HCT116 (cell line): ENCODE measurements at regions not wholly inside any gene's neighbourhood (a gene's known extent, or its start where the extent isn't known, plus 50 kb on each side); places are given as distances from the start of the nearest gene placed in this dataset.

ENCODE experiments used
- ATAC-seq: fragments of 200-7000 bp; cut with Tn5 transposase; 2 replicates; pipeline ENCODE4 v1.9.1; 2020; ENCODE audit warnings: mild to moderate bottlenecking, moderate library complexity
- BruUV-seq: library from RNA; stranded (reverse); fragments of 400-500 nt; replicated peaks from 2 replicates; lab custom pipeline; 2021; lab: Mats Ljungman, UMichigan
- CTCF ChIA-PET: fragments of 300-600 bp; sonication (Branson Sonifier 250); formaldehyde crosslinking; loops from one replicate; lab custom pipeline; 2021; ENCODE audit warnings: antibody characterized with exemption; lab: Charles Lee
- POLR2A ChIA-PET: fragments of 300-600, 350-600 bp; sonication (Branson Sonifier 250); formaldehyde crosslinking; loops from one replicate; lab custom pipeline; 2021; ENCODE audit warnings: antibody characterized with exemption; lab: Charles Lee
- RAD21 ChIA-PET, 2 experiments: fragments of 300-600 bp; sonication (Branson Sonifier 250); formaldehyde crosslinking; loops; one replicate each; lab custom pipeline; 2023; ENCODE audit warnings: low total read pairs in 2 of 2; ENCODE audit not compliant: uncharacterized antibody in 2 of 2, unreplicated experiment in 2 of 2, low non-redundant PET in 1 of 2; lab: Charles Lee
- DNase-seq: peaks from one replicate; pipeline ENCODE4 v3.0.0-alpha.2; 2010; ENCODE audit warnings: low read depth, low spot score
- H2AFZ ChIP-seq: fragments of 200-600 bp; shearing (Covaris generic), sonication (generic); 2 replicates; pipeline ENCODE4 v1.6.1; 2017; ENCODE audit warnings: low read depth, mixed run types, mixed read lengths, antibody characterized with exemption, low read length; ENCODE audit not compliant: poor library complexity, severe bottlenecking
- H3K27ac ChIP-seq: 2 replicates; pipeline ENCODE4 v1.5.1; 2012; ENCODE audit warnings: low read depth, low read length
- H3K27me3 ChIP-seq: fragments of 200-600 bp; sonication (generic); 2 replicates; pipeline ENCODE4 v1.6.1; 2016; ENCODE audit warnings: mixed run types, low read length, mixed read lengths; ENCODE audit not compliant: insufficient read depth
- H3K36me3 ChIP-seq, 2 experiments: fragments of 200-500 bp in 1 of 2; fragments of 200-600 bp in 1 of 2; sonication (Bioruptor generic) in 1 of 2; sonication (generic) in 1 of 2; 2 replicates each; pipeline versions ENCODE4 v1.5.1 to v1.6.1; 2014 to 2016; ENCODE audit warnings: low read length in 2 of 2, inconsistent platforms in 1 of 2, mixed read lengths in 1 of 2, mixed run types in 1 of 2; ENCODE audit not compliant: insufficient read depth in 2 of 2, control insufficient read depth in 1 of 2
- H3K4me1 ChIP-seq, 2 experiments: fragments of 200-600 bp in 1 of 2; sonication (generic) in 1 of 2; 2 replicates each; pipeline versions ENCODE4 v1.5.1 to v1.6.1; 2012 to 2017; ENCODE audit warnings: low read length in 2 of 2, inconsistent platforms in 1 of 2, mild to moderate bottlenecking in 1 of 2, mixed read lengths in 1 of 2, mixed run types in 1 of 2, moderate library complexity in 1 of 2; ENCODE audit not compliant: insufficient read depth in 2 of 2, control insufficient read depth in 1 of 2
- H3K4me2 ChIP-seq: fragments of 200-600 bp; sonication (generic); 2 replicates; pipeline ENCODE4 v1.6.1; 2017; ENCODE audit warnings: mixed run types, low read length, mixed read lengths
- H3K4me3 ChIP-seq, 2 experiments: fragments of 200-600 bp in 1 of 2; sonication (generic) in 1 of 2; replicated peaks in 1 of 2; 2 replicates each; pipeline ENCODE4 v1.5.1; 2011 to 2016; ENCODE audit warnings: low read length in 2 of 2, control low read depth in 1 of 2, low read depth in 1 of 2, mild to moderate bottlenecking in 1 of 2, mixed read lengths in 1 of 2, mixed run types in 1 of 2
- H3K79me2 ChIP-seq: fragments of 200-600 bp; sonication (generic); 2 replicates; pipeline ENCODE4 v1.6.1; 2017; ENCODE audit warnings: mild to moderate bottlenecking, mixed run types, low read length, moderate library complexity, mixed read lengths; ENCODE audit not compliant: insufficient read depth
- H3K9ac ChIP-seq: fragments of 200-600 bp; sonication (generic); 2 replicates; pipeline ENCODE4 v1.6.1; 2016; ENCODE audit warnings: low read length, mixed read lengths
- H3K9me2 ChIP-seq: fragments of 200-600 bp; sonication (generic), shearing (Covaris generic); 2 replicates; pipeline ENCODE4 v1.6.1; 2017; ENCODE audit warnings: mixed run types, mild to moderate bottlenecking, moderate library complexity; ENCODE audit not compliant: insufficient read depth
- H3K9me3 ChIP-seq, 2 experiments: fragments of 200-500 bp in 1 of 2; fragments of 200-600 bp in 1 of 2; sonication (Bioruptor generic) in 1 of 2; sonication (generic) in 1 of 2; 2 replicates each; pipeline ENCODE4 v1.6.1; 2014 to 2017; ENCODE audit warnings: low read length in 2 of 2, mixed read lengths in 2 of 2, inconsistent platforms in 1 of 2, low read depth in 1 of 2, mild to moderate bottlenecking in 1 of 2, mixed run types in 1 of 2, moderate library complexity in 1 of 2; ENCODE audit not compliant: control insufficient read depth in 1 of 2, insufficient read depth in 1 of 2
- H4K20me1 ChIP-seq: fragments of 200-600 bp; sonication (generic), shearing (Covaris generic); 2 replicates; pipeline ENCODE4 v1.6.1; 2017; ENCODE audit warnings: mixed run types, mild to moderate bottlenecking, moderate library complexity; ENCODE audit not compliant: insufficient read depth
- CBX3 ChIP-seq: IDR thresholded peaks from 2 replicates; pipeline ENCODE4 v1.6.1; 2012; ENCODE audit warnings: low read depth
- CEBPB ChIP-seq: IDR thresholded peaks from 2 replicates; pipeline ENCODE4 v1.6.1; 2012; ENCODE audit warnings: low read depth
- EGR1 ChIP-seq: IDR thresholded peaks from 2 replicates; pipeline ENCODE4 v1.6.1; 2012; ENCODE audit warnings: low read depth
- JUND ChIP-seq: IDR thresholded peaks from 2 replicates; pipeline ENCODE4 v1.6.1; 2012
- POLR2AphosphoS5 ChIP-seq: IDR thresholded peaks from 2 replicates; pipeline ENCODE4 v1.6.1; 2011; ENCODE audit warnings: mild to moderate bottlenecking, low read depth, low read length, moderate library complexity
- SIN3A ChIP-seq: IDR thresholded peaks from 2 replicates; pipeline ENCODE4 v1.6.1; 2012; ENCODE audit warnings: low read depth
- SP1 ChIP-seq: IDR thresholded peaks from 2 replicates; pipeline ENCODE4 v1.6.1; 2012; ENCODE audit warnings: low read depth
- SRF ChIP-seq: IDR thresholded peaks from 2 replicates; pipeline ENCODE4 v1.6.1; 2012; ENCODE audit warnings: low read depth
- TCF7L2 ChIP-seq: IDR thresholded peaks from 2 replicates; pipeline ENCODE4 v1.7.0; 2011; ENCODE audit warnings: borderline replicate concordance, inconsistent platforms; ENCODE audit not compliant: insufficient read depth, insufficient read length; ENCODE audit errors: extremely low read depth
- YY1 ChIP-seq: IDR thresholded peaks from 2 replicates; pipeline ENCODE4 v1.6.1; 2011; ENCODE audit warnings: low read length, low read depth, moderate library complexity, mild to moderate bottlenecking; ENCODE audit not compliant: insufficient replicate concordance; ENCODE audit errors: extremely low read depth
- ZNF274 ChIP-seq: fragments of 200-500 bp; sonication (Bioruptor generic); IDR thresholded peaks from 2 replicates; pipeline ENCODE4 v1.6.1; 2014; ENCODE audit warnings: mild to moderate bottlenecking, low read depth, low read length, inconsistent platforms
- intact Hi-C: fragments of 100-400 bp; cut with micrococcal nuclease; formaldehyde crosslinking; loops from 2 replicates; pipeline ENCODE4 v1.10.0; 2022
- TF ChIP-seq, protein P1 (sequence below): IDR thresholded peaks from 2 replicates; pipeline ENCODE4 v1.6.1; 2012; ENCODE audit warnings: low read depth
- TF ChIP-seq, protein P2 (sequence below): IDR thresholded peaks from 2 replicates; pipeline ENCODE4 v1.6.1; 2011; ENCODE audit warnings: mild to moderate bottlenecking, low read length, moderate library complexity; ENCODE audit not compliant: insufficient replicate concordance; ENCODE audit errors: extremely low read depth
- TF ChIP-seq, protein P3 (sequence below), 3 experiments: fragments of 200-600 bp in 1 of 3; sonication (generic) in 1 of 3; IDR thresholded peaks in 2 of 3; conservative IDR thresholded peaks in 1 of 3; 2 replicates each; pipeline ENCODE4 v1.5.1; 2012 to 2017; ENCODE audit warnings: low read depth in 2 of 3, low read length in 2 of 3, antibody characterized with exemption in 1 of 3, borderline replicate concordance in 1 of 3, control low read depth in 1 of 3, mild to moderate bottlenecking in 1 of 3, mixed read lengths in 1 of 3, mixed run types in 1 of 3, moderate library complexity in 1 of 3; ENCODE audit not compliant: insufficient read depth in 1 of 3

- H3K4me1 ChIP-seq = no peaks in the 10 kb centered on the region
- H3K36me3 ChIP-seq = no peaks in the 10 kb centered on the region
- no peaks in the 10 kb centered on the region for H3K9me2 ChIP-seq
- no peak overlapping the region for H2AFZ ChIP-seq
- no peak overlapping the region for H3K4me3 ChIP-seq
- BruUV-seq = no TSS peak
- no peaks in the 10 kb centered on the region for H3K27me3 ChIP-seq
- no peaks in the 10 kb centered on the region for H3K9me3 ChIP-seq
- ChIA-PET RAD21 (no interaction called here), POLR2A (no interaction called here)
- ATAC-seq = no peak
- intact Hi-C loops = no loop called here
- DNase-seq = no peak
- no peaks in the 10 kb centered on the region for H3K79me2 ChIP-seq
- no peak for TF ChIP-seq SP1
- TF ChIP-seq ZNF274 = no peak
- no peak for TF ChIP-seq CEBPB
- no peak for TF ChIP-seq EGR1
- TF ChIP-seq SIN3A = no peak
- TF ChIP-seq JUND = no peak
- no peak for TF ChIP-seq CBX3
- TF ChIP-seq, protein P1, sequence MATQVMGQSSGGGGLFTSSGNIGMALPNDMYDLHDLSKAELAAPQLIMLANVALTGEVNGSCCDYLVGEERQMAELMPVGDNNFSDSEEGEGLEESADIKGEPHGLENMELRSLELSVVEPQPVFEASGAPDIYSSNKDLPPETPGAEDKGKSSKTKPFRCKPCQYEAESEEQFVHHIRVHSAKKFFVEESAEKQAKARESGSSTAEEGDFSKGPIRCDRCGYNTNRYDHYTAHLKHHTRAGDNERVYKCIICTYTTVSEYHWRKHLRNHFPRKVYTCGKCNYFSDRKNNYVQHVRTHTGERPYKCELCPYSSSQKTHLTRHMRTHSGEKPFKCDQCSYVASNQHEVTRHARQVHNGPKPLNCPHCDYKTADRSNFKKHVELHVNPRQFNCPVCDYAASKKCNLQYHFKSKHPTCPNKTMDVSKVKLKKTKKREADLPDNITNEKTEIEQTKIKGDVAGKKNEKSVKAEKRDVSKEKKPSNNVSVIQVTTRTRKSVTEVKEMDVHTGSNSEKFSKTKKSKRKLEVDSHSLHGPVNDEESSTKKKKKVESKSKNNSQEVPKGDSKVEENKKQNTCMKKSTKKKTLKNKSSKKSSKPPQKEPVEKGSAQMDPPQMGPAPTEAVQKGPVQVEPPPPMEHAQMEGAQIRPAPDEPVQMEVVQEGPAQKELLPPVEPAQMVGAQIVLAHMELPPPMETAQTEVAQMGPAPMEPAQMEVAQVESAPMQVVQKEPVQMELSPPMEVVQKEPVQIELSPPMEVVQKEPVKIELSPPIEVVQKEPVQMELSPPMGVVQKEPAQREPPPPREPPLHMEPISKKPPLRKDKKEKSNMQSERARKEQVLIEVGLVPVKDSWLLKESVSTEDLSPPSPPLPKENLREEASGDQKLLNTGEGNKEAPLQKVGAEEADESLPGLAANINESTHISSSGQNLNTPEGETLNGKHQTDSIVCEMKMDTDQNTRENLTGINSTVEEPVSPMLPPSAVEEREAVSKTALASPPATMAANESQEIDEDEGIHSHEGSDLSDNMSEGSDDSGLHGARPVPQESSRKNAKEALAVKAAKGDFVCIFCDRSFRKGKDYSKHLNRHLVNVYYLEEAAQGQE = no peak
- TF ChIP-seq POLR2AphosphoS5 = no peak
- TF ChIP-seq YY1 = no peak
- TF ChIP-seq, protein P2, sequence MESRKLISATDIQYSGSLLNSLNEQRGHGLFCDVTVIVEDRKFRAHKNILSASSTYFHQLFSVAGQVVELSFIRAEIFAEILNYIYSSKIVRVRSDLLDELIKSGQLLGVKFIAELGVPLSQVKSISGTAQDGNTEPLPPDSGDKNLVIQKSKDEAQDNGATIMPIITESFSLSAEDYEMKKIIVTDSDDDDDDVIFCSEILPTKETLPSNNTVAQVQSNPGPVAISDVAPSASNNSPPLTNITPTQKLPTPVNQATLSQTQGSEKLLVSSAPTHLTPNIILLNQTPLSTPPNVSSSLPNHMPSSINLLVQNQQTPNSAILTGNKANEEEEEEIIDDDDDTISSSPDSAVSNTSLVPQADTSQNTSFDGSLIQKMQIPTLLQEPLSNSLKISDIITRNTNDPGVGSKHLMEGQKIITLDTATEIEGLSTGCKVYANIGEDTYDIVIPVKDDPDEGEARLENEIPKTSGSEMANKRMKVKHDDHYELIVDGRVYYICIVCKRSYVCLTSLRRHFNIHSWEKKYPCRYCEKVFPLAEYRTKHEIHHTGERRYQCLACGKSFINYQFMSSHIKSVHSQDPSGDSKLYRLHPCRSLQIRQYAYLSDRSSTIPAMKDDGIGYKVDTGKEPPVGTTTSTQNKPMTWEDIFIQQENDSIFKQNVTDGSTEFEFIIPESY = no peak
- no peak for TF ChIP-seq TCF7L2
- TF ChIP-seq, protein P3, sequence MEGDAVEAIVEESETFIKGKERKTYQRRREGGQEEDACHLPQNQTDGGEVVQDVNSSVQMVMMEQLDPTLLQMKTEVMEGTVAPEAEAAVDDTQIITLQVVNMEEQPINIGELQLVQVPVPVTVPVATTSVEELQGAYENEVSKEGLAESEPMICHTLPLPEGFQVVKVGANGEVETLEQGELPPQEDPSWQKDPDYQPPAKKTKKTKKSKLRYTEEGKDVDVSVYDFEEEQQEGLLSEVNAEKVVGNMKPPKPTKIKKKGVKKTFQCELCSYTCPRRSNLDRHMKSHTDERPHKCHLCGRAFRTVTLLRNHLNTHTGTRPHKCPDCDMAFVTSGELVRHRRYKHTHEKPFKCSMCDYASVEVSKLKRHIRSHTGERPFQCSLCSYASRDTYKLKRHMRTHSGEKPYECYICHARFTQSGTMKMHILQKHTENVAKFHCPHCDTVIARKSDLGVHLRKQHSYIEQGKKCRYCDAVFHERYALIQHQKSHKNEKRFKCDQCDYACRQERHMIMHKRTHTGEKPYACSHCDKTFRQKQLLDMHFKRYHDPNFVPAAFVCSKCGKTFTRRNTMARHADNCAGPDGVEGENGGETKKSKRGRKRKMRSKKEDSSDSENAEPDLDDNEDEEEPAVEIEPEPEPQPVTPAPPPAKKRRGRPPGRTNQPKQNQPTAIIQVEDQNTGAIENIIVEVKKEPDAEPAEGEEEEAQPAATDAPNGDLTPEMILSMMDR (IDR thresholded peaks at IDR 0.05 in 2 of 3, conservative IDR thresholded peaks at IDR 0.05 in 1 of 3; ENCODE audit: borderline replicate concordance in 1 of 3, insufficient read depth in 1 of 3, low read depth in 2 of 3, low read length in 2 of 3) = no peak
- no peak for TF ChIP-seq SRF
- TF ChIP-seq, all 23 proteins: peak for 0
- Histone ChIP-seq H3K9ac (no peak overlapping the region), H3K4me2 (no peak overlapping the region), H4K20me1 (no peaks in the 10 kb centered on the region), H3K27ac (no peak overlapping the region)
- CTCF ChIA-PET = interaction anchor here (1.1 kb wide), 1 partner anchor 19 kb away, joined by 3 read pairs; no protein-coding TSS in a partner anchor
Observed at GRCh38 chr2:223121283-223121682, 69.3 kb downstream of the KCNE4 start.
